ENCODE measurements at regions not wholly inside any gene's neighbourhood (a gene's known extent, or its start where the extent isn't known, plus 50 kb on each side); places are given as distances from the start of the nearest gene placed in this dataset.

DNA sequence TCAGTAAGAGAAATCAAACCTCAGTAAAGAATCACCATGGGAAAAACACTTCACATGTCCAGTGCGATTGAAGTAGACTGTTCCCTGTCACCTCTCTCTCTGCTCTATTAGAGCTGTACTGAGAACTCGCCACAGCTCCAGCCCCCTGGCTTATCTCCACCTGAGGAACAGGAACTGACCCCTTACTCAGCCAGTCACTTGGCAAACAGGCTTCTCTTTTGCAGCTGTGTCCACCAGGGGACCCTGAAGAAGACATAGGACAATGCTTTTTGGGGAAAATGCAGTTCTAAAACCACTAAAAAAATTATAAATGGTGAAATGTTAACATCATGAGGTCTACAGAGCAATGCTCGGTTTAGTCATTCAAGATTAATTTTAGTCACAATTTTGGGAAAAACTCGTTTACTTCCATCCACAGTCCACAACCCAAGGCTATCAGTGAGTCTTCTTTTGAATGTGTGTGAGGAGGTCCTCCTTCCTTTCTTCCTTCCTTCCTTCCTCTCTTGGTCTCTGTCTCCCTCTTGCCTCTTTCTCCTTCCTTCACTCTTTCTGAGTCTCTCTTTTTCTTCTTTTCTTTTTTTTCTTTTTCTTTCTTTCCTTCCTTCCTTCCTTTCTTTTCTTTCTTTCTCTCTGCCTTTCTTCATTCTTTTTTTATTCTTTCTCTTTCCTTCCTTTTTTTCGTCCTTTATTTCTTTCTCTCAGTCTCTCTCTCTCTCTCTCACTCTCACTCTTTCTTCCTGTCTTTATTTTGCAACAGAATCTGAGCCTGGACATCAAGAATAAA, 1189.5 kb upstream of the TMEM132C start:
- FAIRE-seq (no peak), DNase-seq (ENCODE audit: low read depth in 1 of 2, low spot score in 2 of 2) (no peak)
- no peak overlapping the region for H2BK5ac ChIP-seq (ENCODE audit: low read depth, low read length)
- TF ChIP-seq KDM1A (IDR thresholded peaks at IDR 0.05; ENCODE audit: borderline replicate concordance, low read length) = no peak
- TF ChIP-seq, protein P1, sequence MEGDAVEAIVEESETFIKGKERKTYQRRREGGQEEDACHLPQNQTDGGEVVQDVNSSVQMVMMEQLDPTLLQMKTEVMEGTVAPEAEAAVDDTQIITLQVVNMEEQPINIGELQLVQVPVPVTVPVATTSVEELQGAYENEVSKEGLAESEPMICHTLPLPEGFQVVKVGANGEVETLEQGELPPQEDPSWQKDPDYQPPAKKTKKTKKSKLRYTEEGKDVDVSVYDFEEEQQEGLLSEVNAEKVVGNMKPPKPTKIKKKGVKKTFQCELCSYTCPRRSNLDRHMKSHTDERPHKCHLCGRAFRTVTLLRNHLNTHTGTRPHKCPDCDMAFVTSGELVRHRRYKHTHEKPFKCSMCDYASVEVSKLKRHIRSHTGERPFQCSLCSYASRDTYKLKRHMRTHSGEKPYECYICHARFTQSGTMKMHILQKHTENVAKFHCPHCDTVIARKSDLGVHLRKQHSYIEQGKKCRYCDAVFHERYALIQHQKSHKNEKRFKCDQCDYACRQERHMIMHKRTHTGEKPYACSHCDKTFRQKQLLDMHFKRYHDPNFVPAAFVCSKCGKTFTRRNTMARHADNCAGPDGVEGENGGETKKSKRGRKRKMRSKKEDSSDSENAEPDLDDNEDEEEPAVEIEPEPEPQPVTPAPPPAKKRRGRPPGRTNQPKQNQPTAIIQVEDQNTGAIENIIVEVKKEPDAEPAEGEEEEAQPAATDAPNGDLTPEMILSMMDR (IDR thresholded peaks at IDR 0.05; ENCODE audit: control extremely low read depth in 1 of 3, insufficient read depth in 1 of 3, low read depth in 1 of 3, low read length in 3 of 3) = peak in 1 of 3 experiments; percentile 13; a peak in 1 of 4 replicates
- H3K14ac ChIP-seq (ENCODE audit: insufficient read length) = no peak overlapping the region
- no peaks in the 10 kb centered on the region for H3K4me1 ChIP-seq (replicated peaks in 1 of 4; ENCODE audit: control insufficient read depth in 3 of 4, insufficient read depth in 4 of 4, low read length in 3 of 4)
- H3K27me3 ChIP-seq (replicated peaks in 1 of 4; ENCODE audit: control insufficient read depth in 3 of 4, extremely low read depth in 1 of 4, insufficient read depth in 3 of 4, low read length in 3 of 4) = no peaks in the 10 kb centered on the region
- H3K9ac ChIP-seq (replicated peaks in 1 of 4; ENCODE audit: extremely low read depth in 1 of 4, low read depth in 3 of 4, low read length in 3 of 4) = no peak overlapping the region
- no peak overlapping the region for H3K4me3 ChIP-seq (ENCODE audit: extremely low read depth in 1 of 4, insufficient read depth in 2 of 4, low read depth in 3 of 4, low read length in 4 of 4)
- H3K23me2 ChIP-seq (ENCODE audit: low read depth, low read length) = no peaks in the 10 kb centered on the region
- no peaks in the 10 kb centered on the region for H3K79me1 ChIP-seq (ENCODE audit: low read depth, low read length)
- H3K18ac ChIP-seq (ENCODE audit: extremely low read depth, low read length) = no peak overlapping the region
- ChIA-PET CTCF (ENCODE audit: partially characterized antibody) (interaction anchor here (0.8 kb wide), 2 partner anchors 12 to 304 kb away, joined by 3 to 4 read pairs; no protein-coding TSS in a partner anchor), POLR2A (ENCODE audit: partially characterized antibody) (interaction anchor here (1.1 kb wide), 1 partner anchor 20 kb away, joined by 3 read pairs; no protein-coding TSS in a partner anchor)
- no peaks in the 10 kb centered on the region for H4K20me1 ChIP-seq (replicated peaks in 1 of 2; ENCODE audit: control insufficient read depth in 1 of 2, insufficient read depth in 2 of 2, low read length in 2 of 2)
- no peak overlapping the region for H4K5ac ChIP-seq (ENCODE audit: insufficient read length, low read depth, low read length)
- peak overlapping the region; percentile 54; the same call in 1 of the 2 replicates for H2AFZ ChIP-seq (ENCODE audit: low read length)
- H3K79me2 ChIP-seq (ENCODE audit: control insufficient read depth in 1 of 2, insufficient read depth in 2 of 2, low read length in 2 of 2) = no peaks in the 10 kb centered on the region
- no peak overlapping the region for H3K4me2 ChIP-seq (ENCODE audit: insufficient read depth in 1 of 2, low read depth in 2 of 2, low read length in 2 of 2)
- no peak overlapping the region for H3K23ac ChIP-seq (ENCODE audit: insufficient read length)
- H4K91ac ChIP-seq (replicated peaks; ENCODE audit: insufficient read length, low read length) = no peak overlapping the region
- no peak overlapping the region for H3K27ac ChIP-seq (ENCODE audit: low read depth, low read length)
- H2AK5ac ChIP-seq (ENCODE audit: low read depth, low read length) = no peak overlapping the region
- no peak overlapping the region for H3K56ac ChIP-seq (replicated peaks; ENCODE audit: insufficient read length, low read depth, low read length)
- H4K8ac ChIP-seq (ENCODE audit: extremely low read depth, insufficient read depth, low read length) = no peak overlapping the region
- no peak overlapping the region for H2BK15ac ChIP-seq (ENCODE audit: low read length)
- peaks cover 0 to 6% of the 10 kb centered on the region in 2 experiments; a peak in 2 of 4 replicates for H3K9me3 ChIP-seq (ENCODE audit: insufficient read depth in 2 of 2, low read depth in 1 of 2, low read length in 1 of 2)
- no peak overlapping the region for H3K4ac ChIP-seq (replicated peaks; ENCODE audit: insufficient read length, low read depth, low read length)
- no peak overlapping the region for H2BK12ac ChIP-seq (ENCODE audit: low read depth, low read length)
- H2BK120ac ChIP-seq (replicated peaks; ENCODE audit: low read depth, low read length) = no peak overlapping the region
- WGBS, 2 experiments (ENCODE audit: extremely low coverage in 1 of 2, insufficient coverage in 1 of 2, insufficient read length in 1 of 2, insufficient replicate concordance in 2 of 2, low coverage in 1 of 2, low lambda C conversion rate in 2 of 2, missing lambda C conversion rate in 1 of 2) = 69% methylated on average over 5 of the region's 5 CpGs; no CpG with 5 or more reads in 1 of the 2 experiments
- no peak overlapping the region for H2BK20ac ChIP-seq (ENCODE audit: low read length)
- H3K36me3 ChIP-seq (ENCODE audit: control insufficient read depth in 2 of 4, insufficient read depth in 4 of 4, low read length in 3 of 4) = no peaks in the 10 kb centered on the region
